KMS-11 (cell line): ENCODE measurements at regions not wholly inside any gene's neighbourhood (a gene's known extent, or its start where the extent isn't known, plus 50 kb on each side); places are given as distances from the start of the nearest gene placed in this dataset.

ENCODE experiments used
- H2AFZ ChIP-seq: fragments of 200-600 bp; sonication (generic); 2 replicates; pipeline ENCODE4 v1.6.1; 2016; ENCODE audit warnings: antibody characterized with exemption, mixed run types, low read depth
- H3K27ac ChIP-seq: fragments of 200-600 bp; sonication (generic); 2 replicates; pipeline ENCODE4 v1.6.1; 2016; ENCODE audit warnings: mild to moderate bottlenecking, mixed run types
- H3K27me3 ChIP-seq: fragments of 200-600 bp; sonication (generic); 2 replicates; pipeline ENCODE4 v1.6.1; 2017; ENCODE audit warnings: mild to moderate bottlenecking, low read depth, mixed run types, moderate library complexity; ENCODE audit not compliant: insufficient read depth
- H3K36me3 ChIP-seq: fragments of 200-600 bp; sonication (generic); 2 replicates; pipeline ENCODE4 v1.6.1; 2017; ENCODE audit warnings: mild to moderate bottlenecking, mixed run types; ENCODE audit not compliant: insufficient read depth
- H3K4me1 ChIP-seq: fragments of 200-600 bp; sonication (generic); 2 replicates; pipeline ENCODE4 v1.6.1; 2016; ENCODE audit warnings: mild to moderate bottlenecking, low read depth, mixed run types; ENCODE audit not compliant: poor library complexity, severe bottlenecking
- H3K4me2 ChIP-seq: fragments of 200-600 bp; sonication (generic); 2 replicates; pipeline ENCODE4 v1.7.0; 2016; ENCODE audit warnings: mild to moderate bottlenecking, mixed run types
- H3K4me3 ChIP-seq: fragments of 200-600 bp; sonication (generic); IDR thresholded peaks from 2 replicates; pipeline ENCODE4 v1.6.1; 2017; ENCODE audit warnings: low read depth, low read length, mixed read lengths; ENCODE audit not compliant: insufficient read depth
- H3K79me2 ChIP-seq: fragments of 200-600 bp; sonication (generic); 2 replicates; pipeline ENCODE4 v1.6.1; 2016; ENCODE audit warnings: low read depth, mixed run types; ENCODE audit not compliant: insufficient read depth
- H3K9ac ChIP-seq: fragments of 200-600 bp; sonication (generic); 2 replicates; pipeline ENCODE4 v1.6.1; 2016; ENCODE audit warnings: mild to moderate bottlenecking, mixed run types
- H4K20me1 ChIP-seq: fragments of 200-600 bp; sonication (generic); 2 replicates; pipeline ENCODE4 v1.6.1; 2016; ENCODE audit warnings: mild to moderate bottlenecking, mixed run types; ENCODE audit not compliant: insufficient read depth
- TF ChIP-seq, protein P1 (sequence below): fragments of 200-600 bp; sonication (generic); conservative IDR thresholded peaks from 2 replicates; pipeline ENCODE4 v1.6.1; 2017; ENCODE audit warnings: low read depth, mild to moderate bottlenecking, antibody characterized with exemption, low read length, moderate library complexity, mixed read lengths

DNA sequence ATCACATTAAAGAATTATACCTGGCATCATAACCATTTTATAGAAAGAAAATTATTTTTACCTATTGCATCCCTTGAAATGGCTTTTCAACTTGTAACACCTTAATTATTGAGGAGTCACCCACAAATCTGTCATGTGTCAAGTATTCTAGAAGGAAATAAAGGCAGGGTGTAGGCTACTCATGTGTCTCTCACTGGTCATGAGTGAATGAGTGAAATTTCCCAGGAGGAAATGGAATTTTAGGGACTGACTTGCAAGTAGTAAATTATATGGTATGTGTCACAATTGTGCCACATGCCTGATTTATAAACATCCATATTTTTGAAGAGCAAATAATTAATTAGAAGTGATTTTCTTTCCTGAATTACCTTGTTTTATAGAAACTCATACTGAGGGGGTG lies 310.5 kb upstream of the ADAMTS9 start:
- no peaks in the 10 kb centered on the region for H4K20me1 ChIP-seq
- H3K27me3 ChIP-seq = no peaks in the 10 kb centered on the region
- H3K4me2 ChIP-seq = no peak overlapping the region
- H3K9ac ChIP-seq = no peak overlapping the region
- TF ChIP-seq, protein P1, sequence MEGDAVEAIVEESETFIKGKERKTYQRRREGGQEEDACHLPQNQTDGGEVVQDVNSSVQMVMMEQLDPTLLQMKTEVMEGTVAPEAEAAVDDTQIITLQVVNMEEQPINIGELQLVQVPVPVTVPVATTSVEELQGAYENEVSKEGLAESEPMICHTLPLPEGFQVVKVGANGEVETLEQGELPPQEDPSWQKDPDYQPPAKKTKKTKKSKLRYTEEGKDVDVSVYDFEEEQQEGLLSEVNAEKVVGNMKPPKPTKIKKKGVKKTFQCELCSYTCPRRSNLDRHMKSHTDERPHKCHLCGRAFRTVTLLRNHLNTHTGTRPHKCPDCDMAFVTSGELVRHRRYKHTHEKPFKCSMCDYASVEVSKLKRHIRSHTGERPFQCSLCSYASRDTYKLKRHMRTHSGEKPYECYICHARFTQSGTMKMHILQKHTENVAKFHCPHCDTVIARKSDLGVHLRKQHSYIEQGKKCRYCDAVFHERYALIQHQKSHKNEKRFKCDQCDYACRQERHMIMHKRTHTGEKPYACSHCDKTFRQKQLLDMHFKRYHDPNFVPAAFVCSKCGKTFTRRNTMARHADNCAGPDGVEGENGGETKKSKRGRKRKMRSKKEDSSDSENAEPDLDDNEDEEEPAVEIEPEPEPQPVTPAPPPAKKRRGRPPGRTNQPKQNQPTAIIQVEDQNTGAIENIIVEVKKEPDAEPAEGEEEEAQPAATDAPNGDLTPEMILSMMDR = no peak
- no peaks in the 10 kb centered on the region for H3K79me2 ChIP-seq
- H3K27ac ChIP-seq = no peak overlapping the region
- no peak overlapping the region for H2AFZ ChIP-seq
- H3K4me1 ChIP-seq = no peaks in the 10 kb centered on the region
- H3K36me3 ChIP-seq = no peaks in the 10 kb centered on the region
- no peak overlapping the region for H3K4me3 ChIP-seq

DNA sequence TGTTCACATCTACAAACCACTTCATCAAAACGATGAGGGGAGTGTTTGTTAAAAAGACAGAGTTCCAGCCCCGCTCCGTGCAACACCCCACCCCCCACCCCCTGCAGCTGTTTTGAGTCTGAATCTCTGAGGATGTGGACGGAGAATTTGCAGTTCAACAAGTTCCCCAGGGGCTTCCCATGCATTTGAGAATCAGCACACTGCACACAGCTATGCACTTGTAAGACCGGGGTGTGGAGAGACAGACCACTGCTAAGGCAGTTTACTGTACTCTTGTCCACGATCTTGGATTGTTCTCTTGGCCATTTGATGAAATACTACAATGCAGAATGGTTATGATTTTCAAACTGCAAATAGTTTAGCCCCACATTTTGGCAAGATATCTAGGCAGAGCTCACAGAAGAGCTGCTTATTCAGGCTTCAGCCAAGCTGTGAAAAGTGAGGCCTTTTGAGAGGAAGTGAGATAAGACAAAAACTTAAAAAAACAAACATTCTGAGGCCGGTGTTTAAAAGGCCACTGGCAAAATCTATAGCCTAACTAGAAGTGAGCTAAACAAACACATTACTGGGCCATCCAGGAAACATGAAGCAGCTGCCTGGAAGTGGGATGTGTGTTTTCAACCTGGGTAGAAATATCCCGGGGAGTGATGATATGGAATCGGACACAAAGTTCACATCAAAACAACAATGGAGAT lies 308.2 kb upstream of the ADAMTS9 start:
- H3K9ac ChIP-seq = no peak overlapping the region
- H3K4me2 ChIP-seq = no peak overlapping the region
- no peaks in the 10 kb centered on the region for H3K27me3 ChIP-seq
- no peaks in the 10 kb centered on the region for H3K79me2 ChIP-seq
- TF ChIP-seq, protein P1 = no peak
- no peaks in the 10 kb centered on the region for H4K20me1 ChIP-seq
- no peaks in the 10 kb centered on the region for H3K36me3 ChIP-seq
- H2AFZ ChIP-seq = no peak overlapping the region
- H3K4me1 ChIP-seq = no peaks in the 10 kb centered on the region
- no peak overlapping the region for H3K27ac ChIP-seq
- H3K4me3 ChIP-seq = no peak overlapping the region

DNA sequence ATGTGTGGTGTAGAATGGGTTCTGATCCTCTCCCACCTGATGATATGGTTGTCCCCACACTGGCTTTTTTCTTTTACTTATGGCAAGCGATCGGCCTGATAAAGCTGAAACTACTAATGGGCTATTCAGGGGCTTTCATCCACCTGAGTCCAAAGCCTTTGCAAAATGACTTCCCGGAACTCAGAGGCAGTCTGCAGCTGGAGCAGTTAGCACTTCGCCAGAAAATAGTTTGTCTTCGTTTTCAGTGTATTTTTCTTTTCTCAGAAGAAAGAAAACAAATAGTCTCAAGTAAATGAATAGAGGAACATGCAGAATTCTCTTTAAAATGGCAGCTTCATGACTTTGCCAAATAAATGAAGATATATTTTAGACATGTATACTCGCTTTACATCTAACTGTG lies 306.0 kb upstream of the ADAMTS9 start:
- Histone ChIP-seq H3K4me2 (no peak overlapping the region), H3K9ac (no peak overlapping the region), H3K79me2 (no peaks in the 10 kb centered on the region), H3K27me3 (no peaks in the 10 kb centered on the region), H3K27ac (no peak overlapping the region), H3K36me3 (no peaks in the 10 kb centered on the region), H3K4me1 (no peaks in the 10 kb centered on the region), H3K4me3 (no peak overlapping the region), H4K20me1 (no peaks in the 10 kb centered on the region), H2AFZ (no peak overlapping the region)
- TF ChIP-seq, protein P1 = no peak

DNA sequence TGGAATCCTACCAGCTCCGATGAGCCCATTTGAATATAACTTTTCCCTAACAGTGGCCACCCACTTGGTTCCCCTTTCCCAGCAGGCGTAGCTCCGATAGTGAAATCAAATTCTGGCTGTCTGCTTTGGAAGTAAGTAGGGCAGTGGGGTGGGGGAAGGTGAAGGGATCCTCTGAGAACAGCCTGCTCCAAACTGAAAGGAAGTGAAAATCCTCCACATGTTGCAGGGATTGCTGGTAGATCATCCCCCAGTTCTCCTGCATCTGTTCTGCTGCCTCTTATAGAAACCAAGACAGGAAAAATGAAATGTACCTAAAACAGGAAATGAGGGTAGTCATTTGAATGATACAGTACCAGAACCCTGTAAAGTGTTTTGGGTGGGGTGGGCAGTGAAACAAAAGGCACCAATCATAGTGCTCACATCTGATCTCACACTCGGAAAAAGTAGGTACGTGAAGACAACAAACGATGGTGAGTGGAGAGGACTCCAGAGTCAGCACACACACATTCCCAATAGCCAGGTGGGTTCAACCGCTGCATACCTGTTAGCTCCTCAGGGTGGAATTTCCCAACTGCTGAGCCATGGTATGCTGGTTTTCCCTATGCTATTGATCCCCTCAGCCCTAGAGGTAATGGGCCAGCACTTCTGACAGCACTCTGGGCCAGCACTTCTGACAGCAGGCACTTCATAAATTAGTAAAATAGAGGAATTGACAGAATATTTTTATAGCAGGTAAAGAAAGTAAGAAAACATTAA lies 304.9 kb upstream of the ADAMTS9 start:
- Histone ChIP-seq H3K36me3 (no peaks in the 10 kb centered on the region), H3K4me2 (no peak overlapping the region), H2AFZ (no peak overlapping the region), H3K9ac (no peak overlapping the region), H3K4me1 (no peaks in the 10 kb centered on the region), H3K79me2 (no peaks in the 10 kb centered on the region), H3K27ac (no peak overlapping the region), H3K27me3 (no peaks in the 10 kb centered on the region), H4K20me1 (no peaks in the 10 kb centered on the region), H3K4me3 (no peak overlapping the region)
- TF ChIP-seq, protein P1 = no peak
